H1 (cell line): ENCODE measurements at regions not wholly inside any gene's neighbourhood (a gene's known extent, or its start where the extent isn't known, plus 50 kb on each side); places are given as distances from the start of the nearest gene placed in this dataset.

Source experiments
- CTCF ChIA-PET: fragments of 300-600 bp; sonication (Branson Sonifier 250); formaldehyde crosslinking; loops from one replicate; lab custom pipeline; 2021; ENCODE audit not compliant: partially characterized antibody; lab: Charles Lee
- POLR2A ChIA-PET: fragments of 300-600 bp; sonication (Branson Sonifier 250); formaldehyde crosslinking; loops from one replicate; lab custom pipeline; 2021; ENCODE audit warnings: inconsistent platforms; ENCODE audit not compliant: partially characterized antibody; lab: Charles Lee
- DNase-seq, 2 experiments: peaks; one replicate each; pipeline versions ENCODE4 v3.0.0 to v3.0.0-alpha.2; 2010 to 2022; ENCODE audit warnings: low spot score in 2 of 2, low read depth in 1 of 2, mixed read lengths in 1 of 2
- FAIRE-seq: peaks from 2 replicates; lab custom pipeline; 2011; peaks lifted over from hg19 to GRCh38; lab: Jason Lieb, UNC
- H2AFZ ChIP-seq: 2 replicates; pipeline ENCODE4 v1.8.1; 2012; ENCODE audit warnings: low read length, inconsistent platforms
- H2AK5ac ChIP-seq: 2 replicates; pipeline ENCODE4 v1.6.1; 2013; ENCODE audit warnings: low read depth, low read length
- H2BK120ac ChIP-seq: replicated peaks from 2 replicates; pipeline ENCODE3; 2013; ENCODE audit warnings: low read depth, low read length, inconsistent platforms
- H2BK12ac ChIP-seq: 2 replicates; pipeline ENCODE4 v1.6.1; 2013; ENCODE audit warnings: low read depth, low read length
- H2BK15ac ChIP-seq: 2 replicates; pipeline ENCODE4 v1.6.1; 2013; ENCODE audit warnings: low read length
- H2BK20ac ChIP-seq: 2 replicates; pipeline ENCODE4 v1.6.1; 2013; ENCODE audit warnings: low read length
- H2BK5ac ChIP-seq: 2 replicates; pipeline ENCODE4 v1.6.1; 2013; ENCODE audit warnings: low read depth, low read length
- H3K14ac ChIP-seq: 2 replicates; pipeline ENCODE4 v1.6.1; 2013; ENCODE audit warnings: inconsistent platforms; ENCODE audit not compliant: insufficient read length
- H3K18ac ChIP-seq: 2 replicates; pipeline ENCODE4 v1.6.1; 2013; ENCODE audit warnings: low read length; ENCODE audit errors: extremely low read depth
- H3K23ac ChIP-seq: 2 replicates; pipeline ENCODE4 v1.6.1; 2013; ENCODE audit warnings: inconsistent platforms; ENCODE audit not compliant: insufficient read length
- H3K23me2 ChIP-seq: 2 replicates; pipeline ENCODE4 v1.6.1; 2013; ENCODE audit warnings: low read depth, low read length
- H3K27ac ChIP-seq: 2 replicates; pipeline ENCODE4 v1.6.1; 2011; ENCODE audit warnings: low read depth, low read length, inconsistent platforms
- H3K27me3 ChIP-seq, 4 experiments: replicated peaks in 1 of 4; 1 replicate in 1 of 4; 2 replicates in 3 of 4; pipeline versions ENCODE4 v1.6.1 to v1.8.1; 2011 to 2013; ENCODE audit warnings: low read length in 3 of 4, mild to moderate bottlenecking in 3 of 4, inconsistent platforms in 2 of 4, mixed read lengths in 2 of 4, moderate library complexity in 1 of 4; ENCODE audit not compliant: control insufficient read depth in 3 of 4, insufficient read depth in 3 of 4; ENCODE audit errors: extremely low read depth in 1 of 4
- H3K36me3 ChIP-seq, 4 experiments: 2 replicates each; pipeline versions ENCODE4 v1.6.1 to v1.8.1; 2011 to 2013; ENCODE audit warnings: mild to moderate bottlenecking in 4 of 4, low read length in 3 of 4, moderate library complexity in 2 of 4, control low read depth in 1 of 4, inconsistent platforms in 1 of 4; ENCODE audit not compliant: insufficient read depth in 4 of 4, control insufficient read depth in 2 of 4
- H3K4ac ChIP-seq: replicated peaks from 2 replicates; pipeline ENCODE3; 2013; ENCODE audit warnings: low read length, low read depth, mixed read lengths, inconsistent platforms; ENCODE audit not compliant: insufficient read length
- H3K4me1 ChIP-seq, 4 experiments: replicated peaks in 1 of 4; 1 replicate in 1 of 4; 2 replicates in 3 of 4; pipeline versions ENCODE4 v1.6.1 to v1.8.1; 2011 to 2013; ENCODE audit warnings: low read length in 3 of 4, inconsistent platforms in 2 of 4, mixed read lengths in 1 of 4; ENCODE audit not compliant: insufficient read depth in 4 of 4, control insufficient read depth in 3 of 4
- H3K4me2 ChIP-seq, 2 experiments: 2 replicates each; pipeline versions ENCODE4 v1.6.1 to v1.8.1; 2011 to 2013; ENCODE audit warnings: low read depth in 2 of 2, low read length in 2 of 2, control low read depth in 1 of 2, inconsistent platforms in 1 of 2, mild to moderate bottlenecking in 1 of 2; ENCODE audit not compliant: insufficient read depth in 1 of 2
- H3K4me3 ChIP-seq, 4 experiments: fragments of 200-600, 300-600 bp in 1 of 4; sonication (generic), shearing (Covaris generic), sonication (Bioruptor Twin) in 1 of 4; 2 replicates each; pipeline versions ENCODE4 v1.5.1 to v1.8.1; 2011 to 2016; ENCODE audit warnings: low read length in 4 of 4, low read depth in 3 of 4, control low read depth in 2 of 4, inconsistent platforms in 2 of 4, mild to moderate bottlenecking in 2 of 4, mixed read lengths in 1 of 4, moderate library complexity in 1 of 4; ENCODE audit not compliant: insufficient read depth in 2 of 4; ENCODE audit errors: extremely low read depth in 1 of 4
- H3K56ac ChIP-seq: replicated peaks from 2 replicates; pipeline ENCODE3; 2013; ENCODE audit warnings: low read depth, mild to moderate bottlenecking, mixed read lengths, low read length, inconsistent platforms; ENCODE audit not compliant: insufficient read length
- H3K79me1 ChIP-seq: 2 replicates; pipeline ENCODE4 v1.6.1; 2013; ENCODE audit warnings: low read depth, low read length, control low read depth
- H3K79me2 ChIP-seq, 2 experiments: 2 replicates each; pipeline versions ENCODE4 v1.6.1 to v1.8.1; 2012 to 2013; ENCODE audit warnings: low read length in 2 of 2, mild to moderate bottlenecking in 2 of 2, inconsistent platforms in 1 of 2; ENCODE audit not compliant: insufficient read depth in 2 of 2, control insufficient read depth in 1 of 2
- H3K9ac ChIP-seq, 4 experiments: replicated peaks in 1 of 4; 1 replicate in 1 of 4; 2 replicates in 3 of 4; pipeline versions ENCODE4 v1.6.1 to v1.8.1; 2011 to 2013; ENCODE audit warnings: low read depth in 3 of 4, low read length in 3 of 4, control low read depth in 2 of 4, mild to moderate bottlenecking in 2 of 4, moderate library complexity in 2 of 4, inconsistent platforms in 1 of 4; ENCODE audit errors: extremely low read depth in 1 of 4
- H3K9me3 ChIP-seq, 2 experiments: 2 replicates each; pipeline versions ENCODE4 v1.6.1 to v1.8.1; 2012 to 2013; ENCODE audit warnings: mild to moderate bottlenecking in 2 of 2, moderate library complexity in 2 of 2, control low read depth in 1 of 2, inconsistent platforms in 1 of 2, low read depth in 1 of 2, low read length in 1 of 2, mixed read lengths in 1 of 2; ENCODE audit not compliant: insufficient read depth in 2 of 2
- H4K20me1 ChIP-seq, 2 experiments: replicated peaks in 1 of 2; 2 replicates each; pipeline versions ENCODE3 to v1.8.1; 2011 to 2013; ENCODE audit warnings: inconsistent platforms in 2 of 2, low read length in 2 of 2, mild to moderate bottlenecking in 1 of 2; ENCODE audit not compliant: insufficient read depth in 2 of 2, control insufficient read depth in 1 of 2
- H4K5ac ChIP-seq: 2 replicates; pipeline ENCODE4 v1.6.1; 2013; ENCODE audit warnings: low read length, low read depth, mixed read lengths, inconsistent platforms; ENCODE audit not compliant: insufficient read length
- H4K8ac ChIP-seq: 2 replicates; pipeline ENCODE4 v1.8.0; 2013; ENCODE audit warnings: mild to moderate bottlenecking, moderate library complexity, low read length, inconsistent platforms; ENCODE audit not compliant: insufficient read depth; ENCODE audit errors: extremely low read depth
- H4K91ac ChIP-seq: replicated peaks from 2 replicates; pipeline ENCODE3; 2013; ENCODE audit warnings: low read length, mixed read lengths, inconsistent platforms; ENCODE audit not compliant: insufficient read length
- ASH2L ChIP-seq: fragments of 200-600, 300-600 bp; sonication (generic); IDR thresholded peaks from one replicate; pipeline ENCODE4 v1.7.1; 2017; ENCODE audit warnings: low read length
- EP300 ChIP-seq, 2 experiments: IDR thresholded peaks; 1 replicate in 1 of 2; 2 replicates in 1 of 2; pipeline ENCODE4 v1.6.1; 2011 to 2012; ENCODE audit warnings: low read depth in 2 of 2, low read length in 2 of 2, mild to moderate bottlenecking in 2 of 2, borderline replicate concordance in 1 of 2, inconsistent platforms in 1 of 2, moderate library complexity in 1 of 2
- KDM5A ChIP-seq: fragments of 200-600 bp; IDR thresholded peaks from 2 replicates; pipeline ENCODE4 v1.7.1; 2012; ENCODE audit warnings: mild to moderate bottlenecking, low read length, inconsistent platforms, mixed read lengths
- RNF2 ChIP-seq: fragments of 200-900, 300-1000 bp; sonication (generic); IDR thresholded peaks from 2 replicates; pipeline ENCODE4 v1.7.1; 2016; ENCODE audit warnings: borderline replicate concordance, low read depth, mild to moderate bottlenecking, antibody characterized with exemption, low read length; ENCODE audit not compliant: poor library complexity, severe bottlenecking; ENCODE audit errors: missing control alignments
- RXRA ChIP-seq: IDR thresholded peaks from 2 replicates; pipeline ENCODE4 v1.6.1; 2011; ENCODE audit warnings: low read depth, mild to moderate bottlenecking, low read length, moderate library complexity; ENCODE audit not compliant: insufficient read depth
- TAF7 ChIP-seq: optimal IDR thresholded peaks from 2 replicates; pipeline ENCODE3; 2011; ENCODE audit warnings: low read depth, mild to moderate bottlenecking, inconsistent platforms, low read length, moderate library complexity, borderline replicate concordance
- YY1 ChIP-seq: IDR thresholded peaks from 2 replicates; pipeline ENCODE4 v1.6.1; 2011; ENCODE audit warnings: low read depth, mild to moderate bottlenecking, low read length
- WGBS, 2 experiments: shearing (Covaris generic) in 1 of 2; methylation state at CpG; one replicate each; pipeline versions ENCODE4 v1.1.6 to v1.1.7; 2013 to 2015; ENCODE audit warnings: low lambda C conversion rate in 2 of 2, mixed read lengths in 2 of 2, inconsistent platforms in 1 of 2, low coverage in 1 of 2, missing lambda C conversion rate in 1 of 2; ENCODE audit not compliant: insufficient replicate concordance in 2 of 2, insufficient coverage in 1 of 2, insufficient read length in 1 of 2; ENCODE audit errors: extremely low coverage in 1 of 2, missing lambda C conversion rate in 1 of 2; 5-methylcytosine and 5-hydroxymethylcytosine counted together
- TF ChIP-seq, protein P1 (sequence below): IDR thresholded peaks from 2 replicates; pipeline ENCODE4 v1.6.1; 2011; ENCODE audit warnings: low read depth, mild to moderate bottlenecking, low read length; ENCODE audit not compliant: insufficient read depth
- TF ChIP-seq, protein P2 (sequence below), 3 experiments: IDR thresholded peaks; 1 replicate in 2 of 3; 2 replicates in 1 of 3; pipeline versions ENCODE4 v1.5.1 to v1.6.1; 2011; ENCODE audit warnings: low read length in 3 of 3, mild to moderate bottlenecking in 3 of 3, inconsistent platforms in 2 of 3, low read depth in 1 of 3, moderate library complexity in 1 of 3; ENCODE audit not compliant: insufficient read depth in 1 of 3; ENCODE audit errors: control extremely low read depth in 1 of 3

DNA sequence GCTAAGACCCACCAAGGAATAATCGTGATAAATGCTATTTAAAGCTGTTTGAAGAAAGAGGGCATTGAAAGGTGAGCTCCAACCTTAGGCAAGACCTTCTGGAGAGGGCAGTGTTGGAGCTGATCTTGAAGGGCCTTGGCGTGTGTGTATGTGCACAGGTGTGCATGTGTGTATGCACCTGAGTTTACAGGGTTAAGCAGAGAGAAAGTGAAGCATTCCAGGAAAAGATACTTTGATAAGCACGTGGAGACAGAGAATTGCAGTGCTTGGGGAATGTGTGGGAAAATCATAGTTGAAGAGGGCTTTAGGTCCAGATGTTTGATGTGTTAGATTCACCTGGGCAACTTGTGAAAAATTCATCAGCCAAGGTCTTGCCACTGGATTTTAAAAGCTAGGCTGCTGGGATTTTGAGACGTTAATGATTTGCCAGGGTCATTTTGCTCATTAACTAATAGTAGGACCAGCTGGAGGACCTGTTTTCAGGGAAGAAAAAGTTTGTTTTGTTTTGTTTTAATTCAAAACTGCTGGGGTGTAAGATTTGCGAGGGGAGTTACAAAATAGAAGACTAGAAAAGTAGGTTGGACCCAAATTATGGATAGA lies 78.3 kb upstream of the ANKRD55 start:
- POLR2A ChIA-PET = no interaction called here
- no peak overlapping the region for H3K23ac ChIP-seq
- 85% methylated on average over 5 of the region's 5 CpGs; no CpG with 5 or more reads in 1 of the 2 experiments for WGBS, 2 experiments
- H3K4me2 ChIP-seq = no peak overlapping the region
- H3K79me2 ChIP-seq = no peaks in the 10 kb centered on the region
- H3K4me3 ChIP-seq = no peak overlapping the region
- no peak overlapping the region for H2BK15ac ChIP-seq
- H2BK20ac ChIP-seq = no peak overlapping the region
- no peak overlapping the region for H2BK12ac ChIP-seq
- DNase-seq (no peak), FAIRE-seq (no peak)
- H3K79me1 ChIP-seq = no peaks in the 10 kb centered on the region
- H3K4ac ChIP-seq = no peak overlapping the region
- H3K23me2 ChIP-seq = no peaks in the 10 kb centered on the region
- no peak overlapping the region for H4K8ac ChIP-seq
- CTCF ChIA-PET = interaction anchor here (0.6 to 1.2 kb wide), 2 partner anchors 12 to 194 kb away, joined by 3 read pairs; no protein-coding TSS in a partner anchor
- no peak overlapping the region for H4K5ac ChIP-seq
- no peaks in the 10 kb centered on the region; a peak in 1 of 7 replicates for H3K27me3 ChIP-seq
- H2BK120ac ChIP-seq = no peak overlapping the region
- no peaks in the 10 kb centered on the region for H3K36me3 ChIP-seq
- peaks cover 0 to 3% (median 1%) of the 10 kb centered on the region in 4 experiments; a peak in 2 of 7 replicates for H3K4me1 ChIP-seq
- H2BK5ac ChIP-seq = no peak overlapping the region
- H4K91ac ChIP-seq = no peak overlapping the region
- H2AK5ac ChIP-seq = no peak overlapping the region
- H3K14ac ChIP-seq = no peak overlapping the region
- no peak overlapping the region for H3K9ac ChIP-seq
- H3K27ac ChIP-seq = no peak overlapping the region
- H3K56ac ChIP-seq = no peak overlapping the region
- H3K18ac ChIP-seq = no peak overlapping the region
- H4K20me1 ChIP-seq = no peaks in the 10 kb centered on the region
- H3K9me3 ChIP-seq = peaks cover 0 to 3% of the 10 kb centered on the region in 2 experiments; a peak in 1 of 4 replicates
- H2AFZ ChIP-seq = no peak overlapping the region
- TF ChIP-seq YY1 = no peak
- TF ChIP-seq TAF7 = no peak
- no peak for TF ChIP-seq RNF2
- TF ChIP-seq, protein P1, sequence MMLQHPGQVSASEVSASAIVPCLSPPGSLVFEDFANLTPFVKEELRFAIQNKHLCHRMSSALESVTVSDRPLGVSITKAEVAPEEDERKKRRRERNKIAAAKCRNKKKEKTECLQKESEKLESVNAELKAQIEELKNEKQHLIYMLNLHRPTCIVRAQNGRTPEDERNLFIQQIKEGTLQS = no peak
- TF ChIP-seq KDM5A = no peak
- no peak for TF ChIP-seq ASH2L
- no peak for TF ChIP-seq EP300 (IDR thresholded peaks at IDR 0.05; ENCODE audit: borderline replicate concordance in 1 of 2, low read depth in 2 of 2, low read length in 2 of 2)
- TF ChIP-seq RXRA = no peak
- TF ChIP-seq, protein P2, sequence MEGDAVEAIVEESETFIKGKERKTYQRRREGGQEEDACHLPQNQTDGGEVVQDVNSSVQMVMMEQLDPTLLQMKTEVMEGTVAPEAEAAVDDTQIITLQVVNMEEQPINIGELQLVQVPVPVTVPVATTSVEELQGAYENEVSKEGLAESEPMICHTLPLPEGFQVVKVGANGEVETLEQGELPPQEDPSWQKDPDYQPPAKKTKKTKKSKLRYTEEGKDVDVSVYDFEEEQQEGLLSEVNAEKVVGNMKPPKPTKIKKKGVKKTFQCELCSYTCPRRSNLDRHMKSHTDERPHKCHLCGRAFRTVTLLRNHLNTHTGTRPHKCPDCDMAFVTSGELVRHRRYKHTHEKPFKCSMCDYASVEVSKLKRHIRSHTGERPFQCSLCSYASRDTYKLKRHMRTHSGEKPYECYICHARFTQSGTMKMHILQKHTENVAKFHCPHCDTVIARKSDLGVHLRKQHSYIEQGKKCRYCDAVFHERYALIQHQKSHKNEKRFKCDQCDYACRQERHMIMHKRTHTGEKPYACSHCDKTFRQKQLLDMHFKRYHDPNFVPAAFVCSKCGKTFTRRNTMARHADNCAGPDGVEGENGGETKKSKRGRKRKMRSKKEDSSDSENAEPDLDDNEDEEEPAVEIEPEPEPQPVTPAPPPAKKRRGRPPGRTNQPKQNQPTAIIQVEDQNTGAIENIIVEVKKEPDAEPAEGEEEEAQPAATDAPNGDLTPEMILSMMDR (IDR thresholded peaks at IDR 0.05; ENCODE audit: control extremely low read depth in 1 of 3, insufficient read depth in 1 of 3, low read depth in 1 of 3, low read length in 3 of 3) = no peak
